SHP77 (cell line): ENCODE measurements at regions not wholly inside any gene's neighbourhood (a gene's known extent, or its start where the extent isn't known, plus 50 kb on each side); places are given as distances from the start of the nearest gene placed in this dataset.
"Not testable (repeated sequence)": the region's sequence is repeated elsewhere in the genome, so short reads cannot be mapped to it uniquely, and the experiment has no call there.

Experiments used
- DNase-seq, 2 experiments: peaks; one replicate each; lab custom pipeline; 2025; lab: John Stamatoyannopoulos, UW

- DNase-seq = no peak
These were observed 74.0 kb downstream of the GATA3 start for GRCh38 chr10:8128511-8128910.

- no peak for DNase-seq
These were observed 75.0 kb downstream of the GATA3 start for GRCh38 chr10:8129438-8129837.

DNA sequence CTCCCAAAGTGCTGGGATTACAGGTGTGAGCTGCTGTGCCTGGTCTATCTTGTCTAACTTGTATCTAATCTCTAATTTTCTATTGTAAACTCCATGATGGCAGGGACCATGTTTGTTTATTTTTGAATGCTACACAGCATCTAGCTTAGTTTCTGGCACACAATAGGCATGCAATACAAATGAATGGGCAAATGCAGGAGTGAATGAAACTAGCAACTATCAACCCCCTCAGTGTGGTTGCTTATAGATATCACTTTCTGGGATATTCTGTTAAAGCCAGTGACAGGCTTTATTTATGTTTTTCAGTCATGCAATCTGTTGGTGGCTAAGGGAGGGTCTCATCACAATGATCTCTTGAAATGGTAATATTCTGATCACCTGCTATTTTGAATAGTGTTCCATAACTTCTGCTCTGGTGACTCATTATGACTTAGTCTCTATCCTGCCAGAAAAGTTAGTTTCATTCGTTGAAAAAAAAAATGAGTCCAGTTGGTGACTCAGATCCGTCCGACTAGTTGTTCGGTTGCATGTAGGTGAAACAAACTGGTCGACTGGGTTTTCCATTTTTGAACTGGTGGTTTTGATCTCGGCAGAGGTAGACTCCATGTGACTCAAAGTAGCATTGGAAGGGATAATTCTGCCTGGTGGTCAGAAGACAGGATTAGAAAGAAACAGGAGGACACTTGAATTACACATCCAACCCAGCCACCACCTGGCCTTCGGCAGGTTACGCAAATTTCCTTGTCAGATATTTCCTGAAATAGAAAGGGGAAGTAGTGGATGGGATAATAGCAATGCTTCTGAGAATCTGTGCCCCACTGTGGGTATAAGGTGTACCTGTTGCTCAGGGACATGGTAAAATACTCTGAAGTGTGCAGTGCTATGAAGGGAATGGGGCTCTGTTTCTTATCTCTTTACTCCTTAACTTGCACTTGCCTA is 76.8 kb downstream of the GATA3 start:
- no peak for DNase-seq

DNA sequence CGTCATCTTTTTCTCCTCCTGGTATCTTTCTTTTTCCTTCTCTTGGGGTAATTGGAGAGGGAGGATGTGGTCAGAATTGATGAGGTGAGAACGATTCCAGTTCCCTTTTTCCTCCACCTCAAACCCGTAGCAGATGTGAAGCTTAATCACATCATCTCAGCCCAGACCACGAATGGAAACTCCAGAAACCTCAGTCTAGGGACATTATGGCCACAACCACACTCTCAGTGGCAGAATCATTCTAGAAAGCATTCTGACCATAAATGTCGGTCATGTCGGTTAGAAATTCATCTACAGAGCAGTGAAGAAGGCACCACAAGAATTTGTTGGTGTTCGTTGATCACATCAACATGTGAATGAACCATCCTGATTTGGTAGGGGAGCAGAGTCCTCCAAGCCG is 78.7 kb downstream of the GATA3 start:
- DNase-seq = no peak

GRCh38 chr10:8136736-8137135 is 82.2 kb downstream of the GATA3 start:
- DNase-seq = no peak

- no peak for DNase-seq
These were observed 82.8 kb downstream of the GATA3 start for GRCh38 chr10:8137272-8137681.

GRCh38 chr10:8137726-8138125 is 83.2 kb downstream of the GATA3 start:
- DNase-seq = no peak

DNA sequence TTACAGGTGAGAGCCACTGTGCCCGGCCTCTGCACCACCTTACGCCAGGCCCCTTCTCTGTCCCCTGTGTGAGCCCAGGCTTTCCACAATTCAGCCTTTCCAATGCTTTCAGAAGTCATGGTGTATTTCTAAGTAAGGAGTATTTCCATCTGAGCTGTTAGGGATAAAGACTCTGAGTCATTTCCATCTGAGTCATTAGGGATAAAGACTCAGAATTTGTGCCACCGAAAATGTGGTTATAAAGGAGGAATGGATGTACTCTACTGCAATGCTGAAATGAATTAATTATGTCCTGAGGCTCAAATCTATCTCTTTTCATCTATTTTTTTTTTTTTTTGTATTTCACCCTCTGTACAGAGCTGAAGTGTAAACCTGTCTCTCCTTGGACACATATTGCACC is 84.0 kb downstream of the GATA3 start:
- no peak for DNase-seq

DNA sequence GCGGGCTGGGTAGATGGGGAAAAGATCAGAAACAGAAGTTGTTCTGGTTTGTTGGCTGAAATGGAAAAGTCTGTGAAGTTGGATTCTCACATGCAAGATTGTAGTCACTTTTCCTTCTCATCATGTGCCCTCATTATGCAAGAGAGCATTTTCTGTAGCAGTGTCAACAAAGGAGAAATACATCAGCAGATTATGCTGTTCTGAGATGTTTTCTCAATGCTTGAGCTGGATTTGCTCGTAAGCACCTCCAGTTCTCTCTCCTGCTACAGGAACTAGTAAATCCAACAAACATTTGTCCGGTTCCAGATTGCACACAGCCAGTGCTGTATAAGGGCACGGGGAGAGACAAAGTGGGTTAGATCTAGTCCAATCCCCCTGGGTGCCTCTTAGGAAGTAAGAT is 90.0 kb downstream of the GATA3 start:
- DNase-seq = no peak

GRCh38 chr10:8146650-8147049 is 92.2 kb downstream of the GATA3 start:
- no peak for DNase-seq

DNA sequence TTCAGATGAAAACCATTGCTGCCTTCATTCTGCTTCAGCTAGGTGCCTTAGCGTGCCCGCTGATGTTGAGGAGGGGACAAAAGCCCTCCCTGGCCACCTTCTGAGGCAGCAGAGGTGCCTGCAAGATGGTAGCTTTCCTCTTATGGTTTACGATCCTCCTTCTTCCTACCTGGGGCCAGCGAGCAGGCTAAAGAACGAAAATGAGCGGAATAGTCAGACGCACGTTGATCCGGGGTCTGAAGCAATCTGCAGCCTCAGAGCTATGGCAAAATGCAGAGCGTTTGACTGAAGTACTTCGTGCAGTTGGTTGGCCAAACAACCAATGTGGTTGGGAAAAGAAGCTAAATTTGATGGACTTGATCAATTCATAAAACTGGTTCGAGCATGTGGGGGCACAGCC is 95.5 kb downstream of the GATA3 start:
- no peak for DNase-seq

DNA sequence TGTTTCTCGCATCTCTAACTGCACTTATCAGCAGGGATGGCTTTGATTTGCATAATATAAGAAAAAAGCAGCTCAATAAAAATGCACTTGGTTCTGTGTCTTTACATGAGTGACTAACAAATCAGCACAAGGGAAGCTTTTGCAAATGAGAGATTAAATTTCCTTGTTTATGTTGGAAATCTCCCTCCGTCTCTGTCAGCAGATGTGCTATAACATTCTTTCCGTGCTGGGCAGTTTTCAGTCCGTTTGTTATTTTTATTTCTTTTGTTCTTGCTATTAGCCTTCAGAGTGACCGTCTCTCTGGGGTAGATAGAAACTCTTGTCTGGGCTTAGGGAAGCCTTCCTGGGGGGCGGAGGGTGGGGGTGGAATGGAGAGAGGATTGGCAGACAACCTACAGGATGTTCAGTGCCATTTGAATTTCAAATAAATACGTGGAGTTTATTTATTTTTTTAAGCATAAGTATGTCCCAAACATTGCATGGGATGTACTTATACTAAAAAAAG is 96.0 kb downstream of the GATA3 start:
- DNase-seq = no peak

DNA sequence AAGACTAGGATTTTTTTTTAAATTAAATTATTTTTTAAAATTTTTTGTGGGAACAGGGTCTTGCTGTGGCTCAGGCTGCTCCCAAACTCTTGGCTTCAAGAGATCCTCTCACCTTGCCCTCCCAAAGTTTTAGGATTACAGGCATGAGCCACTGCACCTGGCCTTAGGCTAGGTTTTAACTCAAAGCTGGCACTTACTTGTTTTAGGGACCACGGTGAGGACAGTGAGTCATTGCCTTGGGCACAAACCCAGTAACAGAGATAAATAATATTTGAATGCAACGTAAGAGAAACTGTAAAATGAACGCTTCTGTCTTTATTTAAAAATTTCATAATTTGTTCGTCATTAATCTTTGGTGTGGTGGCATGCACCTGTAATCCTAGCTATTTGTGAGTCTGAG is 96.6 kb downstream of the GATA3 start:
- DNase-seq = no peak

DNA sequence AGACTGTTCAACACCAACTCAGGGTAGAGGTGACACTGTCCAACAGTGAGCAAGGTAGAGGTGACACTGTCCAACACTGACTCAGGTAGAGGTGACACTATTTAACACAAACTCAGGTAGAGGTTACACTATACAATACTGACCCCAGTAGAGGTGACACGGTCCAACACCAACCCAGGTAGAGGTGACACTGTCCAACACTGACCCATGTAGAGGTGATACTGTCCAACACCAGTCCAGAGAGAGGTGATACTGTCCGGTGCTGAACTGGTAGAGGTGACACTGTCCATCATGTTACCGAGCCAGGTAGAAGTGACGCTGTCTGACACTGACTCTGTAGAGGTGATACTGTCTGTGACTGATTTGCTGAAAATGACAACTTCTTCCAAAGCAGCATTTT is 102.4 kb downstream of the GATA3 start:
- no peak for DNase-seq

DNA sequence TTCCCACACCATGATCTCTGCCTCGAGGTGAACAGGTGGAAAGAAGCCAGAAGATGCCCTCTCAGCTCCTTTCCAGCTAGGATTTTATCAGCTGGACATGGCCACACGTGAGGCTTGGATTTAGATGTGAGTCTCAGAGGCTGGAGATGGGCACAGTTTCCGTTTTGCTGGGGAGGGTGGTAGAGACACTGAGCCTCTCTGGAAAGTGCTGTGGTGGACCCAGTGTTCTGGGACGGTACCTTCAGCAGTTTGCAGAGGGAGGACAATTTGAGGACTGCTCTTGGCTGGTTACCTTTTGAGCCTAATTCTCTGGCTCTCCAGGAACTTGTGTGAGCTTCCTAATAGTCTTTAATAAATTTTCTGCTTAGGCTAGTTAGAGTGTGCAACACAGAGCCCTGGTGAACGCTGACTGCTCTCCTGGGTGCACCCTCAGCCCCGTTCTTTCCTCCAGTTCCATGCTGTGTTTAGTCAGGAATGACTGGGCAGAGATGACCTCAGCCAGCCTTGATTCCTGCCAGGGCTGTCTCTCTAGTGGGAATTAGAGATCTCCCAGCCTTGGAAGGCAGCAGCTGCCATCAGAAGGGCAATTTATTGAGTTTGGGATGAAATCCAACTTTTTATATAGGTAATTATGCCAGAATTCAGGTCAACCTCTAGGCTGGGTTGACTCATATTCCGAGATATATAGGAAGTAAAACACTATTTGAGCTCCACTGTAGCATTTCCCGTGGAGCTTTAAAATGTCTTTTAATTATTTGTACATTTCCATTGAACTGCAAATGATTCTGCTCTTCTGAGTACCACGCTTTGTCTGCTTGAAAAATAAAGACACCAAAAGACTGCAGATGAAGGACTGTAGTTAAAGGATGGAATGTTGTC is 103.9 kb downstream of the GATA3 start:
- DNase-seq = no peak

- no peak for DNase-seq
These were observed 105.1 kb downstream of the GATA3 start for GRCh38 chr10:8159341-8160165.

DNA sequence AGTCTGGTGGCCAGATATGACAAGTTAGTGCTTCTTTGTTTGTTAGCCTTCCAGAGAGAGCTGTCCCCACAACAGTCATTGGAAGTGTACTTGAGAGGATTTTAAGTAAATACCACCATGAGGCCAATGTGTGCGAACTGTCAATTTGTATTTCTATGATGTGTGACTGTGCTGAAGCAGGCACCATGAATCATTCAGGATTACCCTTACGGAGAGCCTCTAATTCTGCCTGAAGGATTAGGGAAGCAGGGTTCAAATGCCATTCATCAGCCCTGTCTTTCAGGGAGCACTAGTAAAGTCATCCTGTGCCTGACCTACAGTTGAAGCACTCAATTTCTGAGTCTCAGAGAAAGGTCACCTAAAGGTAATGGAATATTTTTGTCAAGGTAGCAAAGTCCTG is 109.3 kb downstream of the GATA3 start:
- peak; percentile 18 to 71 for DNase-seq

- DNase-seq = not testable (repeated sequence)
These were observed 110.2 kb downstream of the GATA3 start for GRCh38 chr10:8164640-8165039.

DNA sequence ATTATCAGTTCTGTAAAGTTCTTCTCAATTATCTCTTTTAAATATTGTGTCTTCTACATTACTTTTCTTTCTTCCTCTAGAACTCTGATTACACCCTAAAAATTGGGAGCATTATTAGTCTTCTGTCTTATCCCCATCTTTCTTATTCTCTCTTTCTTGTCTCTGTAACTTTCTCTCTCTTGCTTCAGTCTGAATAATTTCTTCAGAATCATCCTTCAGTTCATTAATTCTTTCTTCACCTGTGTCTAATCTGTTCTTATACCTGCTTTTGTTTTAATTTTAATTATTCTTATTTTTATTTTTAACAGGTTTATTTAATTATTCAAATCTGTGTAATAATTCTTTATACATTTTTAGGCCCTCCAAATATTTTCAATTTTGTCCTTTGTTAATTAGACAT is 114.3 kb downstream of the GATA3 start:
- no peak for DNase-seq

GRCh38 chr10:8171008-8171407 is 116.5 kb downstream of the GATA3 start:
- DNase-seq = no peak

DNA sequence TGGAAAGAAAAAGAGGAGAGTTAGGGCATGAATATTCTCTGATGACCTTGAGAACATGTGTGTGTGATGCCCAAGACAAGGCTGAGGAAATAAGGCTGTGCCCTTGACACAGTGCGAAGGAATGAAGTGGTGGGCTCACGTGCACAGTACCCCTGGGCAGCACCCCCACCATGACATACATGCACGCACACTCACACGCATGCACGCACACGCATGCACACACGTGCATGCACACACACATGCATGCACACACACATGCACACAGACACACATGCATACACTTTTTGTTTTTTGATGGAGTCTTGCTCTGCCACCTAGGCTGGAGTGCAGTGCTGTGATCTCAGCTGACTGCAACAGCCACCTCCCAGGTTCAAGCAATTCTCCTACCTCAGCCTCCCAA is 118.1 kb downstream of the GATA3 start:
- DNase-seq = no peak
